HCT116 (cell line): ENCODE measurements at regions not wholly inside any gene's neighbourhood (a gene's known extent, or its start where the extent isn't known, plus 50 kb on each side); places are given as distances from the start of the nearest gene placed in this dataset.

Experiments
- ATAC-seq: fragments of 200-7000 bp; cut with Tn5 transposase; 2 replicates; pipeline ENCODE4 v1.9.1; 2020; ENCODE audit warnings: mild to moderate bottlenecking, moderate library complexity
- BruUV-seq: library from RNA; stranded (reverse); fragments of 400-500 nt; replicated peaks from 2 replicates; lab custom pipeline; 2021; lab: Mats Ljungman, UMichigan
- CTCF ChIA-PET: fragments of 300-600 bp; sonication (Branson Sonifier 250); formaldehyde crosslinking; loops from one replicate; lab custom pipeline; 2021; ENCODE audit warnings: antibody characterized with exemption; lab: Charles Lee
- POLR2A ChIA-PET: fragments of 300-600, 350-600 bp; sonication (Branson Sonifier 250); formaldehyde crosslinking; loops from one replicate; lab custom pipeline; 2021; ENCODE audit warnings: antibody characterized with exemption; lab: Charles Lee
- RAD21 ChIA-PET, 2 experiments: fragments of 300-600 bp; sonication (Branson Sonifier 250); formaldehyde crosslinking; loops; one replicate each; lab custom pipeline; 2023; ENCODE audit warnings: low total read pairs in 2 of 2; ENCODE audit not compliant: uncharacterized antibody in 2 of 2, unreplicated experiment in 2 of 2, low non-redundant PET in 1 of 2; lab: Charles Lee
- DNase-seq: peaks from one replicate; pipeline ENCODE4 v3.0.0-alpha.2; 2010; ENCODE audit warnings: low read depth, low spot score
- H2AFZ ChIP-seq: fragments of 200-600 bp; shearing (Covaris generic), sonication (generic); 2 replicates; pipeline ENCODE4 v1.6.1; 2017; ENCODE audit warnings: low read depth, mixed run types, mixed read lengths, antibody characterized with exemption, low read length; ENCODE audit not compliant: poor library complexity, severe bottlenecking
- H3K27ac ChIP-seq: 2 replicates; pipeline ENCODE4 v1.5.1; 2012; ENCODE audit warnings: low read depth, low read length
- H3K27me3 ChIP-seq: fragments of 200-600 bp; sonication (generic); 2 replicates; pipeline ENCODE4 v1.6.1; 2016; ENCODE audit warnings: mixed run types, low read length, mixed read lengths; ENCODE audit not compliant: insufficient read depth
- H3K36me3 ChIP-seq, 2 experiments: fragments of 200-500 bp in 1 of 2; fragments of 200-600 bp in 1 of 2; sonication (Bioruptor generic) in 1 of 2; sonication (generic) in 1 of 2; 2 replicates each; pipeline versions ENCODE4 v1.5.1 to v1.6.1; 2014 to 2016; ENCODE audit warnings: low read length in 2 of 2, inconsistent platforms in 1 of 2, mixed read lengths in 1 of 2, mixed run types in 1 of 2; ENCODE audit not compliant: insufficient read depth in 2 of 2, control insufficient read depth in 1 of 2
- H3K4me1 ChIP-seq, 2 experiments: fragments of 200-600 bp in 1 of 2; sonication (generic) in 1 of 2; 2 replicates each; pipeline versions ENCODE4 v1.5.1 to v1.6.1; 2012 to 2017; ENCODE audit warnings: low read length in 2 of 2, inconsistent platforms in 1 of 2, mild to moderate bottlenecking in 1 of 2, mixed read lengths in 1 of 2, mixed run types in 1 of 2, moderate library complexity in 1 of 2; ENCODE audit not compliant: insufficient read depth in 2 of 2, control insufficient read depth in 1 of 2
- H3K4me2 ChIP-seq: fragments of 200-600 bp; sonication (generic); 2 replicates; pipeline ENCODE4 v1.6.1; 2017; ENCODE audit warnings: mixed run types, low read length, mixed read lengths
- H3K4me3 ChIP-seq, 2 experiments: fragments of 200-600 bp in 1 of 2; sonication (generic) in 1 of 2; replicated peaks in 1 of 2; 2 replicates each; pipeline ENCODE4 v1.5.1; 2011 to 2016; ENCODE audit warnings: low read length in 2 of 2, control low read depth in 1 of 2, low read depth in 1 of 2, mild to moderate bottlenecking in 1 of 2, mixed read lengths in 1 of 2, mixed run types in 1 of 2
- H3K79me2 ChIP-seq: fragments of 200-600 bp; sonication (generic); 2 replicates; pipeline ENCODE4 v1.6.1; 2017; ENCODE audit warnings: mild to moderate bottlenecking, mixed run types, low read length, moderate library complexity, mixed read lengths; ENCODE audit not compliant: insufficient read depth
- H3K9ac ChIP-seq: fragments of 200-600 bp; sonication (generic); 2 replicates; pipeline ENCODE4 v1.6.1; 2016; ENCODE audit warnings: low read length, mixed read lengths
- H3K9me2 ChIP-seq: fragments of 200-600 bp; sonication (generic), shearing (Covaris generic); 2 replicates; pipeline ENCODE4 v1.6.1; 2017; ENCODE audit warnings: mixed run types, mild to moderate bottlenecking, moderate library complexity; ENCODE audit not compliant: insufficient read depth
- H3K9me3 ChIP-seq, 2 experiments: fragments of 200-500 bp in 1 of 2; fragments of 200-600 bp in 1 of 2; sonication (Bioruptor generic) in 1 of 2; sonication (generic) in 1 of 2; 2 replicates each; pipeline ENCODE4 v1.6.1; 2014 to 2017; ENCODE audit warnings: low read length in 2 of 2, mixed read lengths in 2 of 2, inconsistent platforms in 1 of 2, low read depth in 1 of 2, mild to moderate bottlenecking in 1 of 2, mixed run types in 1 of 2, moderate library complexity in 1 of 2; ENCODE audit not compliant: control insufficient read depth in 1 of 2, insufficient read depth in 1 of 2
- H4K20me1 ChIP-seq: fragments of 200-600 bp; sonication (generic), shearing (Covaris generic); 2 replicates; pipeline ENCODE4 v1.6.1; 2017; ENCODE audit warnings: mixed run types, mild to moderate bottlenecking, moderate library complexity; ENCODE audit not compliant: insufficient read depth
- ATF3 ChIP-seq: IDR thresholded peaks from 2 replicates; pipeline ENCODE4 v1.6.1; 2012
- FOSL1 ChIP-seq: IDR thresholded peaks from 2 replicates; pipeline ENCODE4 v1.6.1; 2012; ENCODE audit warnings: low read depth
- JUND ChIP-seq: IDR thresholded peaks from 2 replicates; pipeline ENCODE4 v1.6.1; 2012
- MAX ChIP-seq: IDR thresholded peaks from 2 replicates; pipeline ENCODE4 v1.6.1; 2012
- POLR2A ChIP-seq: IDR thresholded peaks from 2 replicates; pipeline ENCODE4 v1.7.0; 2011; ENCODE audit warnings: borderline replicate concordance; ENCODE audit not compliant: insufficient read depth, insufficient read length; ENCODE audit errors: extremely low read depth
- ZFX ChIP-seq: fragments of 450-650 bp; IDR thresholded peaks from 2 replicates; pipeline ENCODE4 v1.6.1; 2017
- intact Hi-C: fragments of 100-400 bp; cut with micrococcal nuclease; formaldehyde crosslinking; loops from 2 replicates; pipeline ENCODE4 v1.10.0; 2022

- Histone ChIP-seq H2AFZ (no peak overlapping the region), H3K27me3 (no peaks in the 10 kb centered on the region), H4K20me1 (no peaks in the 10 kb centered on the region), H3K4me1 (no peaks in the 10 kb centered on the region), H3K4me2 (no peak overlapping the region), H3K4me3 (no peak overlapping the region), H3K9ac (no peak overlapping the region), H3K36me3 (no peaks in the 10 kb centered on the region), H3K9me3 (no peaks in the 10 kb centered on the region), H3K27ac (no peak overlapping the region), H3K9me2 (no peaks in the 10 kb centered on the region), H3K79me2 (no peaks in the 10 kb centered on the region)
- ChIA-PET CTCF (no interaction called here), RAD21 (no interaction called here), POLR2A (no interaction called here)
- ATAC-seq (no peak), DNase-seq (no peak)
- TF ChIP-seq POLR2A = no peak
- TF ChIP-seq JUND = no peak
- TF ChIP-seq FOSL1 = no peak
- no peak for TF ChIP-seq ATF3
- no peak for TF ChIP-seq ZFX
- intact Hi-C loops = no loop called here
- no TSS peak for BruUV-seq
Observed at GRCh38 chr10:131848296-131848695, 52.5 kb upstream of the PPP2R2D start.

GRCh38 chr10:131848741-131849590, 51.8 kb upstream of the PPP2R2D start:
- TF ChIP-seq MAX = no peak
- Histone ChIP-seq H2AFZ (no peak overlapping the region), H3K9me2 (no peaks in the 10 kb centered on the region), H3K79me2 (no peaks in the 10 kb centered on the region), H3K36me3 (no peaks in the 10 kb centered on the region), H3K9me3 (no peaks in the 10 kb centered on the region), H3K27ac (no peak overlapping the region), H4K20me1 (no peaks in the 10 kb centered on the region), H3K4me2 (no peak overlapping the region), H3K9ac (no peak overlapping the region), H3K27me3 (no peaks in the 10 kb centered on the region), H3K4me1 (no peaks in the 10 kb centered on the region), H3K4me3 (no peak overlapping the region)
- no peak for DNase-seq
- ATAC-seq = no peak
- ChIA-PET RAD21 (no interaction called here), CTCF (no interaction called here), POLR2A (no interaction called here)
- BruUV-seq = no TSS peak
- intact Hi-C loops = no loop called here
